HL-60 (cell line): ENCODE measurements at regions not wholly inside any gene's neighbourhood (a gene's known extent, or its start where the extent isn't known, plus 50 kb on each side); places are given as distances from the start of the nearest gene placed in this dataset.

Experiments used
- DNase-seq, 2 experiments: peaks; one replicate each; pipeline ENCODE4 v3.0.0-alpha.2; 2010 to 2020; ENCODE audit warnings: low read depth in 1 of 2, low spot score in 1 of 2
- H3K27ac ChIP-seq: fragments of 250-450 bp; sonication (Bioruptor Pico); replicated peaks from 2 replicates; pipeline ENCODE4 v1.5.1; 2020; ENCODE audit warnings: mild to moderate bottlenecking, moderate library complexity
- H3K27me3 ChIP-seq: fragments of 250-450 bp; sonication (Bioruptor Pico); 2 replicates; pipeline ENCODE4 v1.5.1; 2021; ENCODE audit warnings: mild to moderate bottlenecking, moderate library complexity; ENCODE audit not compliant: insufficient read depth, poor library complexity, severe bottlenecking
- H3K4me3 ChIP-seq: replicated peaks from 2 replicates; pipeline ENCODE4 v1.5.1; 2011; ENCODE audit warnings: mild to moderate bottlenecking, control low read depth, low read length; ENCODE audit not compliant: insufficient read depth
- GABPA ChIP-seq: IDR thresholded peaks from 2 replicates; pipeline ENCODE4 v1.6.1; 2012; ENCODE audit warnings: low read depth
- POLR2AphosphoS5 ChIP-seq: IDR thresholded peaks from 2 replicates; pipeline ENCODE4 v1.6.1; 2012; ENCODE audit warnings: low read depth
- SPI1 ChIP-seq: IDR thresholded peaks from 2 replicates; pipeline ENCODE4 v1.6.1; 2012; ENCODE audit warnings: low read depth, mild to moderate bottlenecking, borderline replicate concordance
- TF ChIP-seq, protein P1 (sequence below): IDR thresholded peaks from 2 replicates; pipeline ENCODE4 v1.6.1; 2012; ENCODE audit warnings: low read depth; ENCODE audit not compliant: insufficient replicate concordance
- TF ChIP-seq, protein P2 (sequence below): IDR thresholded peaks from one replicate; pipeline ENCODE4 v1.5.1; 2011; ENCODE audit warnings: low read length, control low read depth, inconsistent platforms; ENCODE audit not compliant: insufficient read depth

DNA sequence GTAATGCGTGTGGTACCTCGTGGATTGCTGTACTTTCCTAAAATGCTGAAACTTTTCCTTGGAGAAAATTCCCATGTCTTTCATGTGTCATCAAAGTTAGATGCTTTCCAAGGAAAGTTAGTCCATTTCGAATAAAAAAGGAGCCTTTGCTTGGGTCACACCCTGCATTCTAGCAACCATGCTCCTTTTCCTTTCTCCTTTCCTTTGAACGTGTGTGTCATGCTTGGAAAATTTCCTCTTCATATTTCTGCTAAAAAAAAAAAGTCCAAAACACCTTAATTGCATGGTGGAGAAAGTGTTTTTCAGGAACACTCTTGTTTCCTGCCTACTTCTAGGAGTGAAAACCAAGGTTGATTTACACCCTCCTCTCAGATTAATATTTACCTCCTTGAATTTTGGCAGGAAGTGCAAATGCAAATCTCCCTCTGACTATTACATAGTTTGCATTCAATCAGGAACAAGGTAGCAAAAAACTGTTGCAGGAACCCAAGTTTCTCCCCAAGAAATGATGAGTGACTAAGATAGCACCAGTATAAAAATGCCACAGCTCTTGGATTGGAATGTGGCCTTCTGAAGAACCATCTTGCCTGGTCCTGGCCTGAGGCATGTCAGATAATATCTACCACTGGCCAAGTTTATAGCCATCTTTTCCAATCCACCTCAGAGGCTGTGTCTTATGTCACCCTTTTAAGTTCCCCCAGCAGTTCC, 590.6 kb downstream of the QKI start:
- DNase-seq = no peak
- TF ChIP-seq, protein P1, sequence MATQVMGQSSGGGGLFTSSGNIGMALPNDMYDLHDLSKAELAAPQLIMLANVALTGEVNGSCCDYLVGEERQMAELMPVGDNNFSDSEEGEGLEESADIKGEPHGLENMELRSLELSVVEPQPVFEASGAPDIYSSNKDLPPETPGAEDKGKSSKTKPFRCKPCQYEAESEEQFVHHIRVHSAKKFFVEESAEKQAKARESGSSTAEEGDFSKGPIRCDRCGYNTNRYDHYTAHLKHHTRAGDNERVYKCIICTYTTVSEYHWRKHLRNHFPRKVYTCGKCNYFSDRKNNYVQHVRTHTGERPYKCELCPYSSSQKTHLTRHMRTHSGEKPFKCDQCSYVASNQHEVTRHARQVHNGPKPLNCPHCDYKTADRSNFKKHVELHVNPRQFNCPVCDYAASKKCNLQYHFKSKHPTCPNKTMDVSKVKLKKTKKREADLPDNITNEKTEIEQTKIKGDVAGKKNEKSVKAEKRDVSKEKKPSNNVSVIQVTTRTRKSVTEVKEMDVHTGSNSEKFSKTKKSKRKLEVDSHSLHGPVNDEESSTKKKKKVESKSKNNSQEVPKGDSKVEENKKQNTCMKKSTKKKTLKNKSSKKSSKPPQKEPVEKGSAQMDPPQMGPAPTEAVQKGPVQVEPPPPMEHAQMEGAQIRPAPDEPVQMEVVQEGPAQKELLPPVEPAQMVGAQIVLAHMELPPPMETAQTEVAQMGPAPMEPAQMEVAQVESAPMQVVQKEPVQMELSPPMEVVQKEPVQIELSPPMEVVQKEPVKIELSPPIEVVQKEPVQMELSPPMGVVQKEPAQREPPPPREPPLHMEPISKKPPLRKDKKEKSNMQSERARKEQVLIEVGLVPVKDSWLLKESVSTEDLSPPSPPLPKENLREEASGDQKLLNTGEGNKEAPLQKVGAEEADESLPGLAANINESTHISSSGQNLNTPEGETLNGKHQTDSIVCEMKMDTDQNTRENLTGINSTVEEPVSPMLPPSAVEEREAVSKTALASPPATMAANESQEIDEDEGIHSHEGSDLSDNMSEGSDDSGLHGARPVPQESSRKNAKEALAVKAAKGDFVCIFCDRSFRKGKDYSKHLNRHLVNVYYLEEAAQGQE = no peak
- TF ChIP-seq, protein P2, sequence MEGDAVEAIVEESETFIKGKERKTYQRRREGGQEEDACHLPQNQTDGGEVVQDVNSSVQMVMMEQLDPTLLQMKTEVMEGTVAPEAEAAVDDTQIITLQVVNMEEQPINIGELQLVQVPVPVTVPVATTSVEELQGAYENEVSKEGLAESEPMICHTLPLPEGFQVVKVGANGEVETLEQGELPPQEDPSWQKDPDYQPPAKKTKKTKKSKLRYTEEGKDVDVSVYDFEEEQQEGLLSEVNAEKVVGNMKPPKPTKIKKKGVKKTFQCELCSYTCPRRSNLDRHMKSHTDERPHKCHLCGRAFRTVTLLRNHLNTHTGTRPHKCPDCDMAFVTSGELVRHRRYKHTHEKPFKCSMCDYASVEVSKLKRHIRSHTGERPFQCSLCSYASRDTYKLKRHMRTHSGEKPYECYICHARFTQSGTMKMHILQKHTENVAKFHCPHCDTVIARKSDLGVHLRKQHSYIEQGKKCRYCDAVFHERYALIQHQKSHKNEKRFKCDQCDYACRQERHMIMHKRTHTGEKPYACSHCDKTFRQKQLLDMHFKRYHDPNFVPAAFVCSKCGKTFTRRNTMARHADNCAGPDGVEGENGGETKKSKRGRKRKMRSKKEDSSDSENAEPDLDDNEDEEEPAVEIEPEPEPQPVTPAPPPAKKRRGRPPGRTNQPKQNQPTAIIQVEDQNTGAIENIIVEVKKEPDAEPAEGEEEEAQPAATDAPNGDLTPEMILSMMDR = no peak
- no peak for TF ChIP-seq SPI1
- no peak for TF ChIP-seq GABPA
- no peak for TF ChIP-seq POLR2AphosphoS5
- Histone ChIP-seq H3K27me3 (no peaks in the 10 kb centered on the region), H3K27ac (no peak overlapping the region), H3K4me3 (no peak overlapping the region)

DNA sequence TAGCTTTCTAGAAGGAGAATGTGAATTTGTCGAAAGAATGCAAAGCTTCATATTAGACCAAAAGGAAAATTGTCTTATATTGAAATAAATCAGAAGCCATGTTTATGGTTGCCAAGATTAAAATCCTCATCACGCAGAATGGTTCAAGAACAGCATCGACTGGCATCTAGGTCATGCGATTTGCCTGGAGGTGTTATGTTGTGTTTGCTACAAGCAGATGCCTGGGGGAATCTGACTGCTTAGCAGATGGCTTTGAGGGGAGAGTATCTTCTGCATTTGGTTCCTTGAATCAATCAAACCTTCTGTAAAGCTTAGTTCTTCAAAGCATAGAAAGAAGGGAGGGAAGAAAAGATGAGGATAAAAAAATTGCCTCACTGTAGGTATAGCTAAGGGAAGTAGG, 585.8 kb downstream of the QKI start:
- H3K27ac ChIP-seq = no peak overlapping the region
- no peak overlapping the region for H3K4me3 ChIP-seq
- no peak for DNase-seq
- TF ChIP-seq SPI1 = no peak
- TF ChIP-seq POLR2AphosphoS5 = no peak
- TF ChIP-seq, protein P2 = no peak
- TF ChIP-seq GABPA = no peak
- TF ChIP-seq, protein P1 = no peak
- H3K27me3 ChIP-seq = no peaks in the 10 kb centered on the region

DNA sequence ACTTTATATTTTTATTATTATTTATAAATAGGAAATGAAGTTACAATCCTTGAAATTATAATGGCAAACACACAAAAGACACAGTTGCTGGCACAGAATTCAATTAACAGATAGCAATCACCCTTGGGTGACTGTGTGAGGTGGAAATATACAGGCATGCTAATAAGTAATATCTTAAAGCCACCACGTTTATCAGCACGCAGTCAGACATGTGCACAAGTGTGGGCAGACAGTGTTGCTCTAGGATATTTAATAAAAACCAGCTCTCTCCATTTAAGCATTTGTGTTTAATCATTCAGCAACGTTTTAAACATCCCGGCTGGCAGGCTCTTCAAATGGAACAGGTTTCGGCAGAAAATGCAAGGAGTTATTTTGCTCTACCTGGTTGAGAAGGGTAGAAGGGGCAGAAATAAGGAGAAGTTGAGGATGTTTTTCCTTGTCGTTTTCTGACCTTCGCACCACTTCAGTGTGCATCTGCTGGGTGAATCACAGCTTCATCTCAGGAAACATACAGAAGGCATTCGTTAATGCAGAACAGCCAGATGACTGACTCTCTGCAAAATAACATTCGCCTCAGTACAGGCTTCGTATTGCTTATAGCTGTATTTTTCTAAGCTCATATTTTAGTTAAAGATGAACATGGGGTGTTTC, 585.1 kb downstream of the QKI start:
- Histone ChIP-seq H3K4me3 (no peak overlapping the region), H3K27ac (no peak overlapping the region), H3K27me3 (no peaks in the 10 kb centered on the region)
- DNase-seq = no peak
- TF ChIP-seq GABPA (no peak), SPI1 (no peak), POLR2AphosphoS5 (no peak)
- TF ChIP-seq, protein P2 = no peak
- TF ChIP-seq, protein P1 = no peak
